ENCODE measurements at regions not wholly inside any gene's neighbourhood (a gene's known extent, or its start where the extent isn't known, plus 50 kb on each side); places are given as distances from the start of the nearest gene placed in this dataset.

DNA sequence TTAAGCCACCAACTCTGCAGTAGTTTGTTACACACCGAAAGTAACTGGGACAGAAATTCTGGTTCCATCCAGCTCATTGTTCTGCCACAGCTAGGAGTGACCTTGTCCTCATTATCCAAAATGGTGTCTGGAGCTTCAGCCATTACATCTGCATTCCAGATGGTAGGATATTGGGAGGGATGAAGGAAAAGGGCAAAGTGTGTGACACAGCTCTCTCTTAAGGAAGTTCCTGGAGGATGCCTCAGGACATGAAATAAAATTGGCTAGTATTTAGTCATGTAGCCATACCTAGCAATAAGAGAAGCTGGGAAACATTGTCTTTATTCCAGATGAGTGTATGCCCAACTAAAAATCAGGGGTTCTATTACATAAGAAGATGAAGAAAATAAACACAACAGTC lies 262.0 kb downstream of the BCOR start:
- Mint-ChIP-seq H3K27me3 (ENCODE audit: insufficient read depth) (peaks cover 2% of the 10 kb centered on the region; the same call in 1 of the 2 replicates), H3K36me3 (ENCODE audit: low read depth) (no peaks in the 10 kb centered on the region), H3K4me3 (no peak overlapping the region), H3K4me1 (ENCODE audit: low read depth) (no peaks in the 10 kb centered on the region), H3K27ac (no peak overlapping the region), H3K9me3 (no peaks in the 10 kb centered on the region)
- TF ChIP-seq, protein P1, sequence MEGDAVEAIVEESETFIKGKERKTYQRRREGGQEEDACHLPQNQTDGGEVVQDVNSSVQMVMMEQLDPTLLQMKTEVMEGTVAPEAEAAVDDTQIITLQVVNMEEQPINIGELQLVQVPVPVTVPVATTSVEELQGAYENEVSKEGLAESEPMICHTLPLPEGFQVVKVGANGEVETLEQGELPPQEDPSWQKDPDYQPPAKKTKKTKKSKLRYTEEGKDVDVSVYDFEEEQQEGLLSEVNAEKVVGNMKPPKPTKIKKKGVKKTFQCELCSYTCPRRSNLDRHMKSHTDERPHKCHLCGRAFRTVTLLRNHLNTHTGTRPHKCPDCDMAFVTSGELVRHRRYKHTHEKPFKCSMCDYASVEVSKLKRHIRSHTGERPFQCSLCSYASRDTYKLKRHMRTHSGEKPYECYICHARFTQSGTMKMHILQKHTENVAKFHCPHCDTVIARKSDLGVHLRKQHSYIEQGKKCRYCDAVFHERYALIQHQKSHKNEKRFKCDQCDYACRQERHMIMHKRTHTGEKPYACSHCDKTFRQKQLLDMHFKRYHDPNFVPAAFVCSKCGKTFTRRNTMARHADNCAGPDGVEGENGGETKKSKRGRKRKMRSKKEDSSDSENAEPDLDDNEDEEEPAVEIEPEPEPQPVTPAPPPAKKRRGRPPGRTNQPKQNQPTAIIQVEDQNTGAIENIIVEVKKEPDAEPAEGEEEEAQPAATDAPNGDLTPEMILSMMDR (IDR thresholded peaks at IDR 0.05) = no peak
- no peak for DNase-seq

DNA sequence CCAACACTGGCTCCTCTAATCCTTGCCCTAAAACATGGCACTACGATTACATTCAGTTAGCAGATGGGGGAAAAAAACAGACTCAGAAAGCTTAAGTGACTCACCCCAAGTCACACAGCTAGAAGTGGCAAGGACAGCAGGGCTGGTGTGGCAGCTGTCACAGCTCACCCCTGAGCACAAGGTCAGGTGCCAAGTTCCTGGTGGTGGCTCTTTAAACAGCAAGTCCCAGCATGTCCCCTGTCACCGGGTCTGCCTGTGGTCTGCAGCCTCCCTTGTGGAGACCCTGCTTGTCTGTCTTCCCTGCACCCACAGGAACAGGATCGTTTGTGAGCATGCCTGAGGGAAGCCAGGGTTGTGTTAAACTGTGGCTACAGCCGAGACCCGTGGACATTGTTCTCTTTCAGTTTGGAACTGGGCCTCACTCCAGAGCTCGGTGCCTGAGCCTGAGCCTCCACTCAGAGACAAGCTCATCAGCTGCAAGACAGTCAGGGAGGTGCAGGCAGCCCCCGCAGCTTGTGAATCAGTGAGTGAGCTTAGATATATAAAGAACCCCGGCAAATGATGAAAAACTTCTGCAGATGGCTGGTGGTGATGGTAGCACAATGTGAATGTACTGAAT lies 260.8 kb downstream of the BCOR start:
- Mint-ChIP-seq H3K36me3 (ENCODE audit: low read depth) (no peaks in the 10 kb centered on the region), H3K27me3 (ENCODE audit: insufficient read depth) (peaks cover 2% of the 10 kb centered on the region), H3K9me3 (no peaks in the 10 kb centered on the region), H3K4me3 (no peak overlapping the region), H3K4me1 (ENCODE audit: low read depth) (no peaks in the 10 kb centered on the region), H3K27ac (no peak overlapping the region)
- TF ChIP-seq, protein P1 (IDR thresholded peaks at IDR 0.05) = no peak
- no peak for DNase-seq

DNA sequence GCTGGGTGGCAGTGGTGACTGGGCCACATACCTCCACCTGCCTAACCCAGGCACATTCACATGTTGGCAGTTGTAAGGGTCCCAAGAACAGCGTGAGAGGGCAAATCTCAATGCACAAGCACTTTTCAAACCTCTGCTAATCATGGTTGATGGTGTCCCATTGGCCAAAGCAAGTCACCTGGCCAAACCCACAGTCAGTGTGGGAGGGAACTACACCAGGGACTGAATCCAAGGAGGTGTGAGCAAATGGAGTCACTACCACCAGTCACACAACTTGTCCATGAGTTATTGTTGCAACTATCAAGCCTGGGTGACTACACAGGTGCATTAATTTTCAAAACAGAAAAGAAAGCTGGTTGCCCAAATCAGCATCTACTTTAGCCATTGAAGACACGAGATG lies 260.1 kb downstream of the BCOR start:
- Mint-ChIP-seq H3K4me1 (ENCODE audit: low read depth) (no peaks in the 10 kb centered on the region), H3K4me3 (no peak overlapping the region), H3K27me3 (ENCODE audit: insufficient read depth) (peaks cover 2% of the 10 kb centered on the region), H3K36me3 (ENCODE audit: low read depth) (no peaks in the 10 kb centered on the region), H3K9me3 (no peaks in the 10 kb centered on the region), H3K27ac (no peak overlapping the region)
- DNase-seq = no peak
- TF ChIP-seq, protein P1 (IDR thresholded peaks at IDR 0.05) = no peak

DNA sequence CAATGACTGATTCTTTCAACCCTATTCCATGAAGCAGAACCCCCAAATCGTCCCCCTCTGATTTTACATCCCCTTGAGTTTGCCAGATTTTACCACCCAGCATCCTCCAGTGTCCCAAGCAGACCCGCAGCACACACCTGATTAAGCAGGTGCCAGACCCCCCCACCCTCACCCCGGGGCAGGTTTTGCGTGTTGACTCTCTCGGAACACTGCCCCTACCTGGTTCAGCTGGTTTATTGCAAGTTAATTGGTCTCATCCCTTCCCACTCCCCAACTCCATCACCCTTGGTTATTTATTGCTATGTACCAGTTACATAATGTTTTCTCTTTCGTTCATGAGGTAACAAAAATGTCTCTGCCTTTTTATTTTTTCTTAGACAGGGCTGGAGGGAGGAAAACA lies 258.4 kb downstream of the BCOR start:
- Mint-ChIP-seq H3K27ac (no peak overlapping the region), H3K9me3 (no peaks in the 10 kb centered on the region), H3K4me1 (ENCODE audit: low read depth) (no peaks in the 10 kb centered on the region), H3K27me3 (ENCODE audit: insufficient read depth) (peaks cover 4% of the 10 kb centered on the region), H3K4me3 (no peak overlapping the region), H3K36me3 (ENCODE audit: low read depth) (no peaks in the 10 kb centered on the region)
- TF ChIP-seq, protein P1 (IDR thresholded peaks at IDR 0.05) = no peak
- no peak for DNase-seq

DNA sequence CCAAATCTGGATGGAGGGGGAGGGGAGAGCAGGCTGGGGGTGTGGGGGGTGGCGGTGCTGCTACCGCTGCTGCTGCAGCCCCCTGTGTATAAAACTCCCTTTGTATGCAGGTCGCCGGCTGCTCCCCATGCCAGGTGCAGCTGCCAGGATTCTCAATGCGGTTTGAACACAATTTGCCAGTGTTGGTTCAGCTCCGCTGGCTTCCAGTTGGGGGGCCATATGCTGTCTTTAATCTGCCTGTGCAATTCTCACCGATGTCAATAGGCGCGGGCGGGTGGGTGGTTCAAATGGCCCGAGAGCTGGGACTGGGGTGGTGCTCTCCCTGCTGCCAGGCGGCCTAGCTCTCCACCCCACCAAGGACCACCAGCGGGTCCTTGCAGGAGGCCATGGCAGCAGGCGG lies 257.6 kb downstream of the BCOR start:
- H3K4me1 Mint-ChIP-seq (ENCODE audit: low read depth) = no peaks in the 10 kb centered on the region
- no peaks in the 10 kb centered on the region for H3K9me3 Mint-ChIP-seq
- TF ChIP-seq, protein P1 (IDR thresholded peaks at IDR 0.05) = no peak
- H3K27ac Mint-ChIP-seq = no peak overlapping the region
- no peak for DNase-seq
- peaks cover 4% of the 10 kb centered on the region for H3K27me3 Mint-ChIP-seq (ENCODE audit: insufficient read depth)
- no peak overlapping the region for H3K4me3 Mint-ChIP-seq
- H3K36me3 Mint-ChIP-seq (ENCODE audit: low read depth) = no peaks in the 10 kb centered on the region

All from HFFc6 (cell line).